ENCODE measurements at regions not wholly inside any gene's neighbourhood (a gene's known extent, or its start where the extent isn't known, plus 50 kb on each side); places are given as distances from the start of the nearest gene placed in this dataset.

DNA sequence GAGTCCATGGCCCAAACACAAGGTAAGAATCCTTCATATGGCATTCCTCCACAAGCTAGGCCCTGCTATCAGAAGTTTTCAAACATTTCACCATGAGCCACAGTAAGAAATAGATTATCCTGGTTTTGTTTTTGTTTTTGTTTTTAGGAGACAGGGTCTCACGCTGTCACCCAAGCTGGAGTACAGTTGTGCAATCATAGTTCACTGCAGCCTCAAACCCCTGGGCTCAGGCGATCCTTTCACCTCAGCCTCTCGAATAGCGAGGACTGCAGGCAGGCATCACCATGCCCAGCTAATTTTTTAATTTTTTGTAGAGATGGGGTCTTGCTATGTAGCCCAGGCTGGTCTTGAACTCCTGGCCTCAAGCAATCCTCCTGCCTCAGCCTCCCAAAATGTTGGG is 218.8 kb downstream of the TOMM20 start:
- H2AFZ ChIP-seq (ENCODE audit: low read depth): no peak overlapping the region
- H3K4me3 ChIP-seq (ENCODE audit: low read depth in 2 of 2, low read length in 1 of 2): no peak overlapping the region
- no peaks in the 10 kb centered on the region for H3K79me2 ChIP-seq (ENCODE audit: insufficient read depth)
- 96% methylated on average over 4 of the region's 4 CpGs for WGBS (ENCODE audit: low lambda C conversion rate)
- no peaks in the 10 kb centered on the region for H4K20me1 ChIP-seq (ENCODE audit: insufficient read depth)
- no peak overlapping the region for H3K27ac ChIP-seq (ENCODE audit: low read depth in 2 of 2, low read length in 1 of 2)
- no peak for TF ChIP-seq YY1 (IDR thresholded peaks at IDR 0.05; ENCODE audit: low read depth)
- ChIA-PET POLR2A (no interaction called here), CTCF (interaction anchor here (1.0 to 1.5 kb wide), 2 partner anchors 98 to 183 kb away, joined by 3 to 4 read pairs; no protein-coding TSS in a partner anchor)
- DNase-seq: no peak
- peaks cover 0 to 18% of the 10 kb centered on the region in 2 experiments; a peak in 2 of 4 replicates for H3K4me1 ChIP-seq (ENCODE audit: control insufficient read depth in 1 of 2, insufficient read depth in 2 of 2, low read depth in 1 of 2, low read length in 1 of 2)
- H3K36me3 ChIP-seq (replicated peaks in 1 of 2; ENCODE audit: control insufficient read depth in 1 of 2, insufficient read depth in 2 of 2, low read length in 1 of 2): no peaks in the 10 kb centered on the region
- H3K4me2 ChIP-seq: no peak overlapping the region
- H3K9me3 ChIP-seq: no peaks in the 10 kb centered on the region
- H3K9ac ChIP-seq: no peak overlapping the region
- no peaks in the 10 kb centered on the region for H3F3A ChIP-seq (replicated peaks; ENCODE audit: insufficient read depth)
- H3K27me3 ChIP-seq (ENCODE audit: insufficient read depth): no peaks in the 10 kb centered on the region
- H3K9me2 ChIP-seq: no peaks in the 10 kb centered on the region

DNA sequence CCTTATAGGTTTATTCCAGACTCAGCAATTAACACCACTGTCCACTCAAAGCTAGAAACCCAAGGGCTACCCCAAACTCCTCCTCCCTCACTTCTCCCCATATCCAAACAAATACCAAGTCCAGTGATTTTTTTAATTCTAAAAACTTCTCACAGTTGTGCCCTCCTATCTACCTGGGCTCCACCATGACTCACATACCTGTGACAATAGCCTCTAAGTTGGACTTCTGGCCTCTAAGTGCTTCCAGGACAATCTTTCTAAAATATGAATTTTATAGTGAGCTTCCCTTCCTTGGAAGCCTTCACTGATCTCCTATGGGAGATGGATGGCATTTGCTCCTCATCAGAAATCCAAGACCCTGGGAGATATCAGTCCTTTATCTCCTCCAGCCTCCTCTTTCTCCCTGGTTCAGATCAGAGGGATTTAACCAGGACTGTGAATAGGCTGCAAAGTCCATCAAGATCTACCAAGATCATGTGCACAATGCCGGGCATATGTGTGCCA is 219.3 kb downstream of the TOMM20 start:
- Histone ChIP-seq H2AFZ (ENCODE audit: low read depth) (no peak overlapping the region), H3K4me3 (ENCODE audit: low read depth in 2 of 2, low read length in 1 of 2) (no peak overlapping the region), H3K9me3 (no peaks in the 10 kb centered on the region), H3F3A (replicated peaks; ENCODE audit: insufficient read depth) (no peaks in the 10 kb centered on the region), H3K9ac (no peak overlapping the region), H3K4me2 (no peak overlapping the region), H3K27ac (ENCODE audit: low read depth in 2 of 2, low read length in 1 of 2) (no peak overlapping the region), H3K36me3 (replicated peaks in 1 of 2; ENCODE audit: control insufficient read depth in 1 of 2, insufficient read depth in 2 of 2, low read length in 1 of 2) (no peaks in the 10 kb centered on the region), H4K20me1 (ENCODE audit: insufficient read depth) (no peaks in the 10 kb centered on the region), H3K79me2 (ENCODE audit: insufficient read depth) (no peaks in the 10 kb centered on the region), H3K27me3 (ENCODE audit: insufficient read depth) (no peaks in the 10 kb centered on the region), H3K9me2 (no peaks in the 10 kb centered on the region), H3K4me1 (ENCODE audit: control insufficient read depth in 1 of 2, insufficient read depth in 2 of 2, low read depth in 1 of 2, low read length in 1 of 2) (peaks cover 0 to 18% of the 10 kb centered on the region in 2 experiments; a peak in 2 of 4 replicates)
- CTCF ChIA-PET: interaction anchor here (1.5 to 2.3 kb wide), 2 partner anchors 174 to 184 kb away, joined by 4 to 9 read pairs; no protein-coding TSS in a partner anchor
- 100% methylated on average over 1 of the region's 1 CpG for WGBS (ENCODE audit: low lambda C conversion rate)
- DNase-seq: no peak
- TF ChIP-seq FOXJ3 (CRISPR knock-in tag; IDR thresholded peaks at IDR 0.05): no peak
- TF ChIP-seq RCOR1 (IDR thresholded peaks at IDR 0.05; ENCODE audit: low read length): no peak
- TF ChIP-seq RAD21 (IDR thresholded peaks at IDR 0.05; ENCODE audit: low read length): no peak
- no peak for TF ChIP-seq ELF1 (IDR thresholded peaks at IDR 0.05)
- TF ChIP-seq RFX5 (IDR thresholded peaks at IDR 0.05; ENCODE audit: low read length): no peak
- no peak for TF ChIP-seq FOXM1 (IDR thresholded peaks at IDR 0.05; ENCODE audit: low read depth)
- no peak for TF ChIP-seq SMC3 (IDR thresholded peaks at IDR 0.05; ENCODE audit: low read depth, low read length)
- no peak for TF ChIP-seq GABPA (IDR thresholded peaks at IDR 0.05; ENCODE audit: low read depth)
- TF ChIP-seq MXI1 (IDR thresholded peaks at IDR 0.05; ENCODE audit: low read depth, low read length): no peak
- no peak for TF ChIP-seq FOSL2 (IDR thresholded peaks at IDR 0.05; ENCODE audit: borderline replicate concordance, low read depth)
- TF ChIP-seq, protein P1, sequence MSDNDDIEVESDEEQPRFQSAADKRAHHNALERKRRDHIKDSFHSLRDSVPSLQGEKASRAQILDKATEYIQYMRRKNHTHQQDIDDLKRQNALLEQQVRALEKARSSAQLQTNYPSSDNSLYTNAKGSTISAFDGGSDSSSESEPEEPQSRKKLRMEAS (IDR thresholded peaks at IDR 0.05; ENCODE audit: low read depth): no peak
- TF ChIP-seq GATA2 (CRISPR knock-in tag; IDR thresholded peaks at IDR 0.05): no peak
- TF ChIP-seq, protein P2, sequence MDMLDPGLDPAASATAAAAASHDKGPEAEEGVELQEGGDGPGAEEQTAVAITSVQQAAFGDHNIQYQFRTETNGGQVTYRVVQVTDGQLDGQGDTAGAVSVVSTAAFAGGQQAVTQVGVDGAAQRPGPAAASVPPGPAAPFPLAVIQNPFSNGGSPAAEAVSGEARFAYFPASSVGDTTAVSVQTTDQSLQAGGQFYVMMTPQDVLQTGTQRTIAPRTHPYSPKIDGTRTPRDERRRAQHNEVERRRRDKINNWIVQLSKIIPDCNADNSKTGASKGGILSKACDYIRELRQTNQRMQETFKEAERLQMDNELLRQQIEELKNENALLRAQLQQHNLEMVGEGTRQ (IDR thresholded peaks at IDR 0.05; ENCODE audit: borderline replicate concordance, low read depth, low read length): no peak
- TF ChIP-seq PBX3 (IDR thresholded peaks at IDR 0.05): no peak
- no peak for TF ChIP-seq YY1 (IDR thresholded peaks at IDR 0.05; ENCODE audit: low read depth)
- POLR2A ChIA-PET: no interaction called here

All from SK-N-SH (cell line).